Smooth muscle cell (in vitro differentiated cells): ENCODE measurements at regions not wholly inside any gene's neighbourhood (a gene's known extent, or its start where the extent isn't known, plus 50 kb on each side); places are given as distances from the start of the nearest gene placed in this dataset.

Experiments used
- DNase-seq: peaks from one replicate; lab custom pipeline; 2025; ENCODE audit not compliant: unreplicated experiment; lab: John Stamatoyannopoulos, UW
- H2AFZ ChIP-seq: fragments of 200-600 bp; sonication (generic); 2 replicates; pipeline ENCODE4 v1.6.0; 2016; ENCODE audit warnings: antibody characterized with exemption, low read depth, mild to moderate bottlenecking
- H3F3A ChIP-seq: fragments of 200-600 bp; sonication (generic); 2 replicates; pipeline ENCODE4 v1.6.0; 2017; ENCODE audit warnings: antibody characterized with exemption, low read depth
- H3K27ac ChIP-seq: fragments of 200-600 bp; sonication (generic); 2 replicates; pipeline ENCODE4 v1.5.1; 2016; ENCODE audit warnings: low read depth, mild to moderate bottlenecking
- H3K27me3 ChIP-seq: fragments of 200-600 bp; sonication (generic); 2 replicates; pipeline ENCODE4 v1.6.1; 2016; ENCODE audit warnings: low read depth, mild to moderate bottlenecking
- H3K36me3 ChIP-seq: fragments of 200-600 bp; sonication (generic); 2 replicates; pipeline ENCODE4 v1.5.1; 2016; ENCODE audit warnings: low read depth
- H3K4me1 ChIP-seq: fragments of 200-600 bp; sonication (generic); 2 replicates; pipeline ENCODE4 v1.5.1; 2016; ENCODE audit warnings: low read depth
- H3K4me2 ChIP-seq: fragments of 200-600 bp; sonication (generic); 2 replicates; pipeline ENCODE4 v1.6.0; 2016; ENCODE audit warnings: mild to moderate bottlenecking
- H3K4me3 ChIP-seq: fragments of 200-600 bp; sonication (generic); 2 replicates; pipeline ENCODE4 v1.5.1; 2016; ENCODE audit warnings: mild to moderate bottlenecking
- H3K79me2 ChIP-seq: fragments of 200-600 bp; sonication (generic); 2 replicates; pipeline ENCODE4 v1.6.0; 2016; ENCODE audit warnings: low read depth, mild to moderate bottlenecking
- H3K9ac ChIP-seq: fragments of 200-600 bp; sonication (generic); 2 replicates; pipeline ENCODE4 v1.6.0; 2016; ENCODE audit warnings: low read depth
- H3K9me3 ChIP-seq: fragments of 200-600 bp; sonication (generic); replicated peaks from 2 replicates; pipeline ENCODE4 v1.5.1; 2016; ENCODE audit warnings: low read depth
- H4K20me1 ChIP-seq: fragments of 200-600 bp; sonication (generic); 2 replicates; pipeline ENCODE4 v1.6.0; 2016; ENCODE audit warnings: low read depth
- WGBS: methylation state at CpG from one replicate; pipeline ENCODE4 v1.1.7; 2016; ENCODE audit warnings: low lambda C conversion rate; 5-methylcytosine and 5-hydroxymethylcytosine counted together
- TF ChIP-seq, protein P1 (sequence below): fragments of 200-600 bp; sonication (generic); IDR thresholded peaks from 2 replicates; pipeline ENCODE4 v1.5.1; 2017; ENCODE audit warnings: borderline replicate concordance, mild to moderate bottlenecking, antibody characterized with exemption; ENCODE audit not compliant: insufficient read depth, poor library complexity, severe bottlenecking

DNA sequence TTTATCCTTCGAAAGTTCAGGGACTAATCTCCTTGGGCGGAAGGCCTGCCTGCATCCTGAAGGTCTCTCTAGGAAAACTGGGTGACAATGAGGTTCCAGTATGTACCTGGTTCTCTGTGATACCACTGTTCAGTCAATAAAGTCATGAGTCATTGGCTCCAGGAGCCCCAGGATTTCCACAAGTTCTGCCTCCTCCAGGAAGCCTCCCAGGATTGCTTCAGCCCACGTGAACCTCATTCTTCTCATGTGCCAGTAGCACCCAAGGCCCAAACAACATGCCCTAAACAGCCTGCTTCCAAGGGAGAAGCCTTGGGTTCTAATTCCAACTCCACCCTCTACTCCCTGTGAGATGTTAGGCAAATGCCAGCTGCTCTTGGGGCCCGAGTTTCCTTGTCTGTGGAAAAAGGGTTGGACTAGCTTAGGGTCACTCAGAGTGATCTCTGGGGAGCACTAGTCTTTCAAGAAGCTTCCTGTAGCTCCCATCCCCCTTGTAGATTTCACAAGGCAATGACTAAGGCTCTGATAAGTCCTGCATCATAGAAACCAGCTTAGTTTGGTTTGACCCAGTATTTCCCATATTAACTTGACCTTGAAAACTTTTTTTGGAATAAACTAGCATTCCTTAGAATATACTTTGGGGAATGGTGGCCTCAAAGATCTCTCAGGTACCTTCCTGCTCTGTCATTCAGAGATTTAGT, 118.3 kb upstream of the ATP2B2 start:
- Histone ChIP-seq H3K4me2 (no peak overlapping the region), H4K20me1 (no peaks in the 10 kb centered on the region), H3K36me3 (no peaks in the 10 kb centered on the region), H2AFZ (no peak overlapping the region), H3K9ac (no peak overlapping the region), H3K4me3 (no peak overlapping the region), H3K4me1 (no peaks in the 10 kb centered on the region), H3K27ac (no peak overlapping the region), H3F3A (no peaks in the 10 kb centered on the region), H3K27me3 (peaks cover 13% of the 10 kb centered on the region), H3K9me3 (no peaks in the 10 kb centered on the region), H3K79me2 (no peaks in the 10 kb centered on the region)
- WGBS = 85% methylated on average over 4 of the region's 4 CpGs
- TF ChIP-seq, protein P1, sequence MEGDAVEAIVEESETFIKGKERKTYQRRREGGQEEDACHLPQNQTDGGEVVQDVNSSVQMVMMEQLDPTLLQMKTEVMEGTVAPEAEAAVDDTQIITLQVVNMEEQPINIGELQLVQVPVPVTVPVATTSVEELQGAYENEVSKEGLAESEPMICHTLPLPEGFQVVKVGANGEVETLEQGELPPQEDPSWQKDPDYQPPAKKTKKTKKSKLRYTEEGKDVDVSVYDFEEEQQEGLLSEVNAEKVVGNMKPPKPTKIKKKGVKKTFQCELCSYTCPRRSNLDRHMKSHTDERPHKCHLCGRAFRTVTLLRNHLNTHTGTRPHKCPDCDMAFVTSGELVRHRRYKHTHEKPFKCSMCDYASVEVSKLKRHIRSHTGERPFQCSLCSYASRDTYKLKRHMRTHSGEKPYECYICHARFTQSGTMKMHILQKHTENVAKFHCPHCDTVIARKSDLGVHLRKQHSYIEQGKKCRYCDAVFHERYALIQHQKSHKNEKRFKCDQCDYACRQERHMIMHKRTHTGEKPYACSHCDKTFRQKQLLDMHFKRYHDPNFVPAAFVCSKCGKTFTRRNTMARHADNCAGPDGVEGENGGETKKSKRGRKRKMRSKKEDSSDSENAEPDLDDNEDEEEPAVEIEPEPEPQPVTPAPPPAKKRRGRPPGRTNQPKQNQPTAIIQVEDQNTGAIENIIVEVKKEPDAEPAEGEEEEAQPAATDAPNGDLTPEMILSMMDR = no peak
- DNase-seq = no peak

DNA sequence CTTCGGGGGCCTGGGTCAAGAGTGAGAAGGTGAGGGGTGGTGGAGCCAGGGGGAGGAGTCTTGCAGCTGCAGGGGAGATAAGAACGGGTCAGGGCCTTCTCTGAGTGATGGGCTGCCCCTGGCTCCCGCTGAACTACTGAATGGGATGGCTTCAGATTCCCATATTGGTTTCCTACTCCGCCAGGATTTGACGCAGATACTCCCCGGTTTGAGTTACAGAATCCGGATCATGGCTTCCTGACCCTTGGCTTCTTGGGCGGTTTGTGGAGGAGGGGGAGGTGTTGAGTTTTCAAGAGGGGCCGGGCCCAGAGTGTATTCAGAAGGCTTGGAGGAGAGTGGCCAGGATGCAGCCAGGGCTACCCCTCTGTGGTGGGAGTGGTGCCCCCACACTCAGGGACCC, 119.9 kb upstream of the ATP2B2 start:
- Histone ChIP-seq H3K9me3 (no peaks in the 10 kb centered on the region), H3K79me2 (no peaks in the 10 kb centered on the region), H3K36me3 (no peaks in the 10 kb centered on the region), H3K9ac (no peak overlapping the region), H3K4me3 (no peak overlapping the region), H3K27me3 (peaks cover 7% of the 10 kb centered on the region), H4K20me1 (no peaks in the 10 kb centered on the region), H3K27ac (no peak overlapping the region), H3K4me2 (no peak overlapping the region), H3K4me1 (no peaks in the 10 kb centered on the region), H2AFZ (no peak overlapping the region), H3F3A (no peaks in the 10 kb centered on the region)
- TF ChIP-seq, protein P1 = no peak
- 83% methylated on average over 9 of the region's 9 CpGs for WGBS
- no peak for DNase-seq

DNA sequence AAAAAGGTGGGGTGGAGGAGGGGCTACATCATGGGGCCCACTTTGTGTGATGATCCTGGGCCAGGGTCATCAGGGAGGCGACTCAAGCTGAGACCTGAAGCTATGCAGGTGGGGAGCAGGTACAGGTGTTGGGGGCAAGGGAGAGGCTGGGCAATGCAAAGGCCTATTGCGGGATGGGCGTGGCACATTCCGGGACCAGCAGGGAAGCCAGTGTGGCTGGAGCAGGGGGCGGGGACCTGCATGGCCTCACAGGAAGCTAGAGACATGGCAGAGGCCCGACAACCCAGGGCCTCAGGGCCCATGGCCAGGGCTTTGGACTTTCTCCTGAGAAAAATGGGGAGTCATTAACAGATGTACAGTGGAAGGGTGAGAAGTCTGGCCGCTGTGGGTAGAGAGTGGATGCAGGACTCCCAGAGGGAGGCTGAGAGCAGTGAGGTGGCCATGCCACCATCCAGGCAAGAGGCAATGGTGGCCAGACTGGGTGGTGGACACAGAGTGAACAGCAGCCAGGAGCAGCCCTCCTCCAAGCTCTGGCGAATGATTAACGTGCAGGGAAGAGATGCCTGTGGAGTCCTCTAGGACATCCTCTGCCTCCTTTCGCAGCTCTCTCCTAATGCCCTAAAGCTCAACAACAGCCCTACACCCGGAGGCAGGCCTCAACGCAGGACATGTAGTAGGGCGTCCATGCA, 122.6 kb upstream of the ATP2B2 start:
- Histone ChIP-seq H3F3A (no peaks in the 10 kb centered on the region), H3K79me2 (no peaks in the 10 kb centered on the region), H3K4me2 (no peak overlapping the region), H3K4me1 (no peaks in the 10 kb centered on the region), H3K4me3 (no peak overlapping the region), H3K36me3 (no peaks in the 10 kb centered on the region), H3K9ac (no peak overlapping the region), H2AFZ (no peak overlapping the region), H4K20me1 (no peaks in the 10 kb centered on the region), H3K9me3 (no peaks in the 10 kb centered on the region), H3K27me3 (no peaks in the 10 kb centered on the region), H3K27ac (no peak overlapping the region)
- no peak for DNase-seq
- TF ChIP-seq, protein P1 = no peak
- WGBS = 76% methylated on average over 13 of the region's 13 CpGs
